Activated CD8-positive, alpha-beta memory T cell treated with anti-CD3 and anti-CD28 coated beads, Interleukin-2, amount 50 U/mL, for 48 hours (primary cell): ENCODE measurements at regions not wholly inside any gene's neighbourhood (a gene's known extent, or its start where the extent isn't known, plus 50 kb on each side); places are given as distances from the start of the nearest gene placed in this dataset.
"Not testable (repeated sequence)": the region's sequence is repeated elsewhere in the genome, so short reads cannot be mapped to it uniquely, and the experiment has no call there.

Experiments used
- DNase-seq: peaks from one replicate; pipeline ENCODE4 v3.0.0-alpha.2; 2020

- not testable (repeated sequence) for DNase-seq
Observed at GRCh38 chr10:77740396-77740795, 102.8 kb upstream of the KCNMA1 start.

DNA sequence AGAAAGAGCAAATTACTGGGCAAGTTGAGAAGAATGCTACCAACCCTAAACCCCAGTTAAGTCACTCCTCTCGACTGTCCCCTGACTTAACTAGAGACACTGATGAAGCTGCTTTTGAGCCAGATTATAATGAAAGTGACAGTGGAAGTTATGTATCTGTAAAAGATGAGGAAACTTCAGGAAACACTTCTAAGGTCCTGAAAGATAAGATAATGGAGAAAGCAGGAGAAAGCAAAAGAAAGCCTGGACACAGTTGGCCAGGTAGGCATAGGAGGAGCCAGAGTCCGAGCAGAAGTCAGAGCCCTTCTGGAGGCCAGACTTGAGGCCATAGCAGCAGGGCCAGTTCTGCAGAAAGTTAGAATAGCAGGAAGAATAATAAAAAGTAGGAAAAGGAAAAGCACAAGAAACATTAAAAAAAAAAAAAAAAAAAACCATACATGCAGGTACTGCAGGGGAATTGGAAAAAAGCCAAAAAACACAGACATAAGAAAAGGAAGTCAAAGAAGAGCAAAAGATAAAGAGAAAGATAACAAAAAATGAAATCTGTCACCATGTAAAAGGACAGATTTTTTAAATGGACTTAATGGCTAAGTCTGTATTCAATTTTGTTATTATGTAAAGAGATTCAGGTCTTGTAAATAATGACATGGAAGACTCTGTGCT is 101.0 kb upstream of the KCNMA1 start:
- DNase-seq, result no peak

DNA sequence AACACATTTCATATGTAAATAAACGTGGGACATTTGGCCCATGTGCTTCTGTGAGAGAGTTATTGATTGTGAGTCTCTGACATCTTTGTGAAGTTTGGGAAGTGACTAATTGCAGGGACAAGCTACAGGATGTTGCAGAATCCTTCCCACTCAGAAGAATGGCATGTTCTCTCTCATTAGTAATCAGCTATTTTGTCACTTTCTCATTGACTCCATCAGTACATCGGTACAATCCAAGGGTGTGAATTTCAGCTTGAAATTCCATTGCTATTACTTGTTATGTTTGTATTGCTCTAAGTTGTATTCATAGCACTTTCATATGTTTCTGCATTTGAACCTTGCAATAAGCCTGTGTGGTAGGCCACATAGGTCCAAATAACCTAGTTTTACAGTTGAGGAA is 100.0 kb upstream of the KCNMA1 start:
- DNase-seq, result no peak

DNA sequence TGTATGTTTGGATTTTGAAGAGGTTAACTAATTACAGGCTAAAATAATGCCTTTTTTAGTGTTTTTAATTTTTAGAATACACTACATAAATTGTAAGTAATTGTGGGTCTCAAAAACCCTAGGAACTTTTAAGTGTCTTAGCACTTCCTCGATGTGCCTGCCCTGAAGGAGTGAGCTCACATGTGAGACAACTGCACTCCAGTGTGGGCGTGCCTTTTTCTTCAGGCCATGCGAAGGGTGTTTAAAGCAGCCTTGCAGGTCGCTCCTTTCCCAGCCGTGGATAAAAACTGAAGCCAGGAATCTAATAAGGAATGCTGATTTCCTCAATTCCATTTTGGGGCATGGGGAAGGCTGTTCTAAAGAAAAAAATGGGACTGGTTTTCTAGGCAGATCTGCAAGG is 97.5 kb upstream of the KCNMA1 start:
- DNase-seq, result not testable (repeated sequence)

DNA sequence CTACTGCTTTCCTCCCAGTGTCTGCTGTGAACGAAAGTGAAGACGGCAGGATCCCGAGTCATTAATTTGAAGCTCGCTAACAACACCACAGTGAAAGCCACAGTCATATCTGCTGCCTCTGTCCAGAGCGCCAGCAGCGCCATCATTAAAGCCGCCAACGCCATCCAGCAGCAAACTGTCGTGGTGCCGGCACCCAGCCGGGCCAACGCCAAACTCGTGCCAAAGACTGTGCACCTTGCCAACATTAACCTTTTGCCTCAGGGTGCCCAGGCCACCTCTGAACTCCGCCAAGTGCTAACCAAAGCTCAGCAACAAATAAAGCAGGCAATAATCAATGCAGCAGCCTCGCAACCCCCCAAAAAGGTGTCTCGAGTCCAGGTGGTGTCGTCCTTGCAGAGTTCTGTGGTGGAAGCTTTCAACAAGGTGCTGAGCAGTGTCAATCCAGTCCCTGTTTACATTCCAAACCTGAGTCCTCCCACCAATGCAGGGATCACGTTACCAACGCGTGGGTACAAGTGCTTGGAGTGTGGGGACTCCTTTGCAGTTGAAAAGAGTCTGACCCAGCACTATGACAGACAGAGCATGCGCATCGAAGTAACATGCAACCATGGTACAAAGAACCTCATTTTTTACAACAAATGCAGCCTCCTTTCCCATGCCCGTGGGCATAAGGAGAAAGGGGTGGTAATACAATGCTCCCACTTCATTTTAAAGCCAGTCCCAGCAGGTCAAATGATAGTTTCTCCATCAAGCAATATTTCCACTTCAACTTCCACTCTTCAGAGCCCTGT is 94.8 kb upstream of the KCNMA1 start:
- DNase-seq, result no peak

- DNase-seq, result no peak
Observed at GRCh38 chr10:77727481-77727880, 89.9 kb upstream of the KCNMA1 start.

GRCh38 chr10:77726732-77727131 is 89.1 kb upstream of the KCNMA1 start:
- no peak for DNase-seq

- no peak for DNase-seq
Observed at GRCh38 chr10:77726301-77726700, 88.7 kb upstream of the KCNMA1 start.

- DNase-seq, result no peak
Observed at GRCh38 chr10:77724820-77725219, 87.2 kb upstream of the KCNMA1 start.

DNA sequence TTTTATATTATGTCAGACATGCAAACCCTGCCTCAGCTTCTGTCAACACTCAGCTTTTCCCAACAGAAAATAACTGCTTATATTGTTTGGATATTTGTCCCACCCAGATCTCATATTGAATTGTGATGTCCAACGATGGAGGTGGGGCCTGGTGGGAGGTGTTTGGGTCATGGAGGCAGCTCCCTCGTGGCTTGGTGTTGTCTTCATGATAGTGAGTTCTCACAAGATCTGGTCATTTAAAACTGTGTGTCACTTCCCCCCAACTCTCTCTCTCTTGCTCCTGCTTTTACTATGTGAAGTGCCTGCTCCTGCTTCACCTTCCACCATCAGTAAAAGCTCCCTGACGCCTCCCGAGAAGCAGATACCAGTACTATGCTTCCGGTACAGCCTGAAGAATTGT is 85.8 kb upstream of the KCNMA1 start:
- no peak for DNase-seq

GRCh38 chr10:77722956-77723355 is 85.3 kb upstream of the KCNMA1 start:
- not testable (repeated sequence) for DNase-seq

GRCh38 chr10:77721815-77722214 is 84.2 kb upstream of the KCNMA1 start:
- DNase-seq, result no peak

DNA sequence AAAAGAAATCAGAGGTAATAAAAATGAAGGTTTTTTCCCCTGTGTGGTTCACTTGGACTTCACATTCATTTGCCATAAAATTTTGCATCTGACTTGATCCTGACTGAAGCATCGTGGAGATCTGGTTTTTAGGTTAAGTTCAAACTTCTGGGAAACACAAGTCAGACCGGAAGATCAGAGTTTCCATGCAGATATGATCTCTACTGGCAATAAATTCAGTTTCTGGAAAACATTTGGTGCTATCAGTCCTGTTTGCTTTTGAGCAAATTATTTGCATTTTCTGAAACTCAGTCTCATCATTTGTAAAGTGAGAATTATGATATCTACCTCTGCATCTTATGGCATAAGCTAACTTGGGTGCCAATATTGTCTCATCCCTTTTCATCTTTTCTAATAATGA is 81.3 kb upstream of the KCNMA1 start:
- no peak for DNase-seq

DNA sequence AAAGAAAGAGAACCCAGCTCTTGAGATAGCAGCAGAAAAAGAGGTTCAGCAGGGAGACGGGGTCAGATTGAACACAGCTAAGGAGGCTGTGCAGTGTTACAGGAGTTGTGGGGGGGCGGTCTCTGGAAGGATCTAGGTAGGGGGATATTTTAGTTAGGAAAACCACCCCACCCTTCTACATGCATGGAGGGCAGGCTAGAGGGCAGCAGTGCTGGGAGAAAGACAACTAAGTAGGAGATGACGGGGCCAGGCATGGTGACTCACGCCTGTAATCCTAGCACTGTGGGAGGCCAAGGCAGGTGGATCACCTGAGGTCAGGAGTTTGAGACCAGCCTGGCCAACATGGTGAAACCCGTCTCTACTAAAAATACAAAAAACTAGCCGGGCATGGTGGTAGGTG is 80.7 kb upstream of the KCNMA1 start:
- not testable (repeated sequence) for DNase-seq

DNA sequence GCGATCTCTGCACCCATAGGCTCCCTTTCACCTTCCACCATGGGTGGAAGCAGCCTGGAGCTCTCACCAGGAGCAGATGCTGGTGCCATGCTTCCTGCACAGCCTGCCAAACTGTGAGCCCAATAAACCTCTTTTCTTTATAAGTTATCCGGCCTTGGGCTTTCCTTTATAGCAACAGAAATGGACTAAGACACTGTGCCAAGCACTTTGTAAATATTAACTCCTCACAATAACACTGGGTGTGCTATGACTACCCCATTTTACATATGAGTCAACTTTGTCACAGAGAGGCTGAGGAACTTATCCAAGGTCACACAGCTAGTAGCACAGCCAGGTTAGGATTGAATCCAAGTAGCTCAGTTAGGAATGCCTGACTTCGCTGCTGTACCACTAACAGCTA is 79.7 kb upstream of the KCNMA1 start:
- no peak for DNase-seq

GRCh38 chr10:77716458-77717317 is 79.1 kb upstream of the KCNMA1 start:
- DNase-seq, result no peak

GRCh38 chr10:77715536-77715935 is 77.9 kb upstream of the KCNMA1 start:
- no peak for DNase-seq

GRCh38 chr10:77715088-77715487 is 77.5 kb upstream of the KCNMA1 start:
- no peak for DNase-seq

DNA sequence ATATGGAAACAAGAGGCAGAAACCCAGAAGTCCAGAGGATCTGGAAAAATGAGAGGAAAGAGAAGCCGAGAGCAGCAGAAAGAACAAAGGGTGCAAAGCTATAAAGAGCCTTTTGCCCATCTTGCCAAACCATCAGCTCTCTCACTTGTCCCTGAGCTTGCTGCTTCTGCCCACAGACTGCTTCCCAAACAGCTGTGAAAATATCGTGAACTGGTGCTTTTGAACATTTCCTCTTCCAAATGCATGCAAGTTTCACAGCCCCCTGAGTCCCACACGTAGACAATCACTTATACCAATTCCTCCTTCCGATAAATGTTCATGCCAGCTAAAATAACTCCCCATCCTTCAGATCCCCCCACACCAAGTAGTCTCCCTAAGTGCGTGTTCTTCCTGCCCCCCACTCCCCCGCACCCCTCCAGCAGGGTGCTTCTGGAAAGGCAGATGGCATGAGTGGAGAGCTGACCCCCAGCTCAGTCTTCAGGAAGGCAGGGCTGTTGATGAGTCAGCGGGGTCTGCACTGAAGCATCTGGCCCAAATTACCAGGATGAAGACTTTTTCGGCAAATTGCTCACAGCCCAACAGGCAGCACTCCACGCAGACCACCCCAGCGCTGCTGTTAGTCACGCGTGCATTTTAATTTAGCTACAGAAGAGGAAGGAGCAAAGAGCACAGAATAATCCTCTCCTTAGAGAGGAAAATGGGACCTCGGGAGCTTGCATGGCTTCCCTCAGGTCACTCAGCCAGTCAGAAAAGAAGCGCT is 76.1 kb upstream of the KCNMA1 start:
- DNase-seq, result no peak

- no peak for DNase-seq
Observed at GRCh38 chr10:77712207-77712606, 74.6 kb upstream of the KCNMA1 start.

- no peak for DNase-seq
Observed at GRCh38 chr10:77711683-77712049, 74.1 kb upstream of the KCNMA1 start.

GRCh38 chr10:77710759-77711682 is 73.4 kb upstream of the KCNMA1 start:
- DNase-seq, result peak; percentile 96
